OCI-M2 (cell line): ENCODE measurements at regions not wholly inside any gene's neighbourhood (a gene's known extent, or its start where the extent isn't known, plus 50 kb on each side); places are given as distances from the start of the nearest gene placed in this dataset.
"Not testable (repeated sequence)": the region's sequence is repeated elsewhere in the genome, so short reads cannot be mapped to it uniquely, and the experiment has no call there.

Experiments
- DNase-seq: peaks from one replicate; lab custom pipeline; 2025; ENCODE audit not compliant: unreplicated experiment; lab: John Stamatoyannopoulos, UW

DNA sequence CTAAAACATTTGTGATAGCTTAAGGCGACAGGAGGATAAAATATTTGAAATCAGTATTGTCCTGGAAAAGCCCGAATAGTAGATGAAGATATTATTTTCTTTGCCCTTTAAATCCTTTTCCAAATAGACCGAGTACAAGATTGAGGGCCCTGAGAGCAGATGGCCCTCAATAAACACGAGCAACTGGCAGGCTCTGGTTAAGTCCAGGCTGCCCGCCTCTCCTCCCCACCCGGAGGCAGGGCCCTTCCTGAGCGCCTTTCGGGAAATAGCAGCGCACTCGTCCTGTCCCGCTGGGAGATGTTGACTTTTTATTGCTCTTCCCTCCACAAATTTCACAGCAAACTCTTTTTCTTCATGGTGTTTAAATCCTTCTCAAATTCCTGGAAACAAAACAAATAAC, 50.8 kb upstream of the MAX start:
- DNase-seq, result no peak

DNA sequence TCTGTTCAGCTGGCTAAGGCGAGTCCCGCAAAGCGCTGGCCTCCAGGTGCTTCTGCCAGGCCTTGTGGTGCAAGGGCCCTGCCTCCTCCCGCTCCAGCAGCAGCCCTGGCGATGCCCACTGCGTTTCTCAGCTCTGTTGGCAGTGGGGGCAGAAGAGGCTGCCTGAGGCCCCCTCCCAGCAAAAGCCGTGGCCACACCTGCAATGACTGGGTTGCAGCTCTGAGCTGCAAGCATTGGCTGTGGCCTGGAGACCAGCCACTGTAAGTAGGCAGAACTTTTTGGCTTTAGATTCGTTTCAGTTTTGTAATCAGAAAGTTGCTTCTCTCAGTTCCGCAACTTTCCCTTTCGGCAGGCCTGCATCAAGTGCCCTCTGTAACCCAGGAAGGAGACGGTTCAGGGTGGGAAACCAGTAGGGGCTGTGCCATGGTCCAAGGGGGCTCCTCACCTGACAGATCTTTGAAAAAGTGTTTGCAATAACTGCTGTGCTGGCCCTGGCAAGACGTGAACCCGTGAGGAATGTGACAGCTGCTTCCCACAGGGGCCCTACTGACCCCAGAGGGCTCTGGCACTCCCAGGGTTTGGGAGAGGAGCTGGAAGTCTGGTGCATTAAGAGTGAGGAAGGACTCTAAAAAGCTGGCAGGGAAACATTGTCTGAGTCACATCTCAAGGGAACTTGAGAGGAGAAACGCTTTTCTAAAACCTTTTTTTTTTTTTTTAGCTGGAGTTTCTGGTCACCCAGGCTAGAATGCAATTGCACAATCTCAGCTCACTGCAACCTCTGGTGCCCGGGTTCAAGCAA, 54.5 kb upstream of the MAX start:
- no peak for DNase-seq

DNA sequence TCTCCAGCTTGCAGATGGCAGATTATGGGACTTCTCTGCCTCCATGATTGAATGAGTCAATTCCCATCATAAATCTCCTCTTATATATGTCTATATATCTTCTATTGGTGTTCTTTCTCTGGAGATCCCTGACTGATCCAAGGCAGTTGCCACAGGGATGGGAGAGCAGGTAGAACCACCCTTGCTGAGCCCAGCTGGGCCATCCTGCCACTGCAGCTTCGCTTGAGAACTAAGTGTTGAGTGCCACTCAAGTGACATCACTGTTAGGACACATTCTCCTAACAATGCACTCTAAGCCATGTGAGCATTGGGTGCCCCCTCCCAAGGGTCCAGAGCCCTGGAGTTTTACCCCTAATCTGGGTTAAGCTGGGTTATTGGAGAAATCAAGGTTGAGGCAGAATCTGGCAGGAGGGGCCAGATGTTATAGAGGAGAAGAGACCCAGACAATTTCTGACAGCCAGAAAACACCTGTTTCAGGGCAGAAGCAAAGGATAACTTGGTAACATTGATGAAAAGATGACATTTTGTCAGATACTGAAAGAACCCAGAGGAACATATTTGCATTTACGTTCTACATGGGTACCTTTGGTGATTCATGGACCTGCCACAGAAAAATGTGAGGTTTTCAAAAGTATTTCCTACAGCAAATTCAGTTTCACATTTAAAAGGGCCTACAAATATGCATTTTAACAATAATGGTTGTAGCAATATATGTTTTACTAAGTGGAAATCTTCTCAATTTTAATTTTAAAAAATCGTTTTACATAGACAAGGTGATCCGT, 57.2 kb upstream of the MAX start:
- no peak for DNase-seq

DNA sequence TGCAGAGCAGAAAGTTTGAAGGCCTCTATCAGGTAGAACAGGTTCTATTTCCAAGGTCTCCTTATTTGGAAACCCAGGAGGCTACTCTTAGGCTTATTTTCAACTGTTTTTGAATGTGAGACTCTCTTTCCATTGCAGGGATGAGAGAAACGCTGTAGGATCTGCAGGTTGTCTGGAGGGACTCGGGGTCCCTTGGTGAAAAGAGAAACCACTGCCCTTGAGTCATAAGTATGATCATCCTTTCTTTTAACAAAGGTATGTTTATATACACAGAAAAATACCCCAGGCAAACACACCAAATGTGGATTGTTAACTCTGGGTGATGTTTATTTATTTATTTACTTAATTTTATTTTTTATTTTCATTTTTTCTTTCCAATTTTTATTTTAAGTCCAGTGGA, 57.8 kb upstream of the MAX start:
- no peak for DNase-seq

DNA sequence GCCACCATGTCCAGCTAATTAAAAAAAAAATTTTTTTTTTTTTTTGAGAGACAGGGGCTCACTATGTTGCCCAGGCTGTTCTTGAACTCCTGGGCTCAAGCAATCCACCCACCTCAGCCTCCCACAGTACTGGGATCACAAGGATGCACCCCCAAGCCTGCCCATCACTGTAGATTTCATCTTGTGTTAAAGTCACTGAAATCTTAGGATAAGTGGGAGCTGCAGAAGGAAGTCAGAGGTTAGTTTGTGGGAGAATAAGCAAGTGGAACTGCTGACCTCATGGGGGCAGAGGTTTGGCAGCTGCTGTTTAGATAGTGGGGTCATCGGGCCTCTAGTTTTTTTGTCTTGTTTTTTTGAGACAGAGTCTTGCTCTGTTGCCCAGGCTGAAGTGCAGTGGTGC, 59.7 kb upstream of the MAX start:
- no peak for DNase-seq

DNA sequence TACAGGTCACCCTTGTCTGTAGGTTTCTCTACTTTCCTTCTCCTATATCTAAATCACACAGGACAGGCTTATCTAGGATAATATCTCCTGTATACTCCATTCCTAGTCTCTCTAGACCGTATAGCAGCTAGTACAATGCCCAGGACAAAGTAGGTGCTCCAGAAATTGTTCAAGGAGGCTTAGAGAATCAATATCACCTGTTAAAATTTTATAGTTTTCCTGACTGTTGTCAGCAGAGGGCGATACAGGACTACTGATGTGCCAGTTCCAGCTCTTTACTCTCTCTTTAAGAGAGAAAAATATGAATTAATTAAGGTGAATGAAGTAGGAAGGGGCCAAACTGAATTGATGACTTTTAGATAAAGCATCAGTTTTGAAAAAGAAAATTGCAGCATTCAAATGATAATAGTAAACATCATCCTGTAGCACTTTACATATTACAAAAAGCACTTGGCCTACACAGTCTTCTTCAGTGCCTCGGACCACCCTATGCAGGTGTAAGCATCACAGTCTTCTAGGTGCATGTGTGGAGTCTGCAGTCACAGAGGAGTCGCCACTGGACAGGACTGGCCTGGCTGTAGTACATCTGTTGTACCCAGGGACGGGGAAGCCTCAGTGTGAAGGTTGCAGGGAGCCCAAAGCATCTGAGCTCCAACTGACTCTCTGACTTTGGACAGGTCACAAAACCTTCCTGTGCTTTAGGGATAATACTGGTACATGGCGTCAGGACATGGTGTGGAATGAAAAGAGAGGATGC, 61.9 kb upstream of the MAX start:
- no peak for DNase-seq

DNA sequence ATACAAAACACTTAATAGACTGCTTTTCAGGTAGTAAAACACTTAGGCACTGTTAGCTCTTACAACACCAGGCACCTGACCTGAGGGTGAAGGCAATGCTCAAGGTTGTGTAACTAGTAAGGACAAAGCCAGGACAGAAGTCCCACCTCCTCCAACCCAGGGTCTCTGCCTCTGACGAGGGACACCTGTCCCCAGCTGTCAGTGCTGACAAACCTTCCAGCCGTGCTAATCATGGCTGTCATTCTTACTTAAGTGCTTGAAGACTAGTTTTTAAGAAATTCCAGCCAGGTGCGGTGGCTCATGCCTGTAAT, 62.5 kb upstream of the MAX start:
- no peak for DNase-seq

DNA sequence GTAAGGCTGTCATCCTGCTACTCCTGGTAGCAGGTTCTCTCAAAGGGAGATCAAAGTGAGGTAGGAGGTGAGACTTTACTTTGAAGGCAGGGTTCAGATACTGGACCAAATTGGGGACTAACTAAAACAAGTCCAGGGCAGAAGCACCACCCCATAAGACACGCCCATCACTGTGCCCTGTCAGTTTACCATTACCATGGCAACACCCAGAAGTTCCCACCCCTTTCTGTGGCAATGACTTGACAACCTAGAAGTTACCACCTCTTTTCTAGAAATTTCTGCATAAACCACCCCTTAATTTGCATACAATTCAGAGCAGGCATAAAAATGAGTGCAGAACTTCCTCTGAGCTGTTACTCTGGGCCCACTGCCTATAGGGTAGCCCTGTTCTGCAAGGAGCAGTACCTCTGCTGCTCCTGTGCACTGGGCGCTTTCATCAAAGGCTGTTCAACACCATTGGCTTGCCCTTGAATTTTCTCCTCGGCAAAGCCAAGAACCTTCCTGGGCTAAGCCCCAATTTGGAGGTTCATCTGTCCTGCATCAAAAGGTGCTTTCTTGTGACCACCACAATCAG, 64.8 kb upstream of the MAX start:
- DNase-seq, result no peak

DNA sequence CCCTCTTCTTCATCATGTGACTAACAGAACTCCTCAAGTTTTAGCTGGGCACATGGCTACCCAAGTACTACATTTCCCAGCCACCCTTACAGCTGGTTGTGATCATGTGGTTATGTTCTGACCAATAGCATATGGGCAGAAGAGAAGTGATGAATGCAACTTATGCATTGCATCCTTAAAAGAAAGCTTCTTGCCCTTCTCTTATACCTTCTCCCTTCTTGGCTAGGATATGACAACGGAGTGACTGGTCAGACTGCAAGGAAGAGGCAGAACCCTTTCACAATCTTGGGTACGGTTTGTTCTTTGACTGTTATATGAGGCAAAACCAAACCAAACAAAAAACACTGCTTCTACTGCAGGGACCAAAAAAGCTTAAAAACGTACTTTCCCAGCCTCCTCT, 66.5 kb upstream of the MAX start:
- no peak for DNase-seq

DNA sequence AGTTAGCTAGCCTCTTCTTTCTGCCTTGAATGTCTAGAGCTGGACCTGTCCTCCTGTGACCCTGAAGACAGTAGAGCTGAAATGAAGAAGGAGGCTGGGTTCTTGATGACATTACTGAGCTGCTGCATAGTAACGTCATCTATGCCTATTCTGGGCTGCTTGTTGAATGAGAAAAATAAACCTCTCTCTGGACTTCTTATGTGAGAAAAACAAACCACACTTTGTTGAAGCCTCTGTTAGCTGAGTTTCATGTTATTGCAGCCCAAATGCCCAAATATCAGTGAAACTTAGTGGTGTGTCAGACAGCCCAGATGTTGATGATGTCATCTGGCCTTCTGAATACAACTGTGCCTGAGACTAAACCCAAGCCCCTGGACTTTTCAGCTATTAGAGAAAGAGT, 67.0 kb upstream of the MAX start:
- no peak for DNase-seq

DNA sequence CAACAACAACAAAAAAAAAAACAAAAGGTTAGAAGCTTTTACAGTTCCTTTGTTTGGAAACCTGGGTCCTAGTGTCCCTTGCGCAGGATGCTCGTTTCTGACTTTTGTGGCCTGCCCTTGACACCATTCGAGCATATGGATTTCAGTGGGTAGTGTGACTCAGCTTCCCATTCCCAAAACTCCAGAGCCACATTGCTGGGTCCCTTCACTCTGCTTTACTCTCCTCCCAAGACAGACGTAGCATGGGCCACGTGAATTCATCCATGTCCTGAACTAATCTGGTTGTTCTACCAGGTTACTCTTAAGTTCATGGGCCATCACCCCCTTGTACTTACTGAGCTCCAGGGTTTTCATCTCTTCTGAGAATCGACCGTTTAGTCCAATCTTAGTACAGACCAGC, 68.0 kb upstream of the MAX start:
- DNase-seq, result no peak

DNA sequence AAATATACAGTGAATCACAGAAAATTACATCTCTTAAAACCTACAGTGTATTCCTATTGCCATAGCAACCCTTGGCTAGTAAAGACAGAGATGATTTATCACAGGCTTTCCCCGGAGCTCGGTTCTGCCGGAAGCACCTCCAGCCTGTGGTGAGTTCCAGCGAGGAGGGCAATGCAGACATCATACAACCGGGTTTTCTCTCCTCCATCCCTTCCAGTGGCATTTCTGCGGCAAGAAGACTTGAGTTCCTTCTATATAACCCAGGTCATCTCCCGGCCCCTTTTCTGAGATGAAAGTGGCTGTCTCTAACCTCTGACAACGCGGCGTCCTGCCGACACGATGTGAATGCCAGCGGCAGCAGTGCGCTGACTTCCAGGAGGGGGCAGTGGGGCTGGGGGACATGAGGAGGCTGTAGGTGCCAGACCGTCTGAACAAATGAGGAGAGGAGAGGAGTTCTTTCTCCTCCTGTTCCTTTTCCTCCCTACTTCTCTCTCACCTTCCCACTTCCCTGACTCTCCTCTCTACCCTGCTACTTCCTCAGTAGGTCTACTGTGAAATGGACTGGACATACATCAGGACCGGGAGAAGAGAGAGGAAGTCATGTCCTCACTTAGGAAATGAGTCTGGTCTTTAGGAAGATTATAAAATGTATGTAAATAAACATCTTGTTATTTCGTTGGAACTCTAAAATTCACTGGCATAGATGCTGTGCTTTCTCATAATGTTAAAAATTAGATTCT, 68.6 kb upstream of the MAX start:
- DNase-seq, result no peak

DNA sequence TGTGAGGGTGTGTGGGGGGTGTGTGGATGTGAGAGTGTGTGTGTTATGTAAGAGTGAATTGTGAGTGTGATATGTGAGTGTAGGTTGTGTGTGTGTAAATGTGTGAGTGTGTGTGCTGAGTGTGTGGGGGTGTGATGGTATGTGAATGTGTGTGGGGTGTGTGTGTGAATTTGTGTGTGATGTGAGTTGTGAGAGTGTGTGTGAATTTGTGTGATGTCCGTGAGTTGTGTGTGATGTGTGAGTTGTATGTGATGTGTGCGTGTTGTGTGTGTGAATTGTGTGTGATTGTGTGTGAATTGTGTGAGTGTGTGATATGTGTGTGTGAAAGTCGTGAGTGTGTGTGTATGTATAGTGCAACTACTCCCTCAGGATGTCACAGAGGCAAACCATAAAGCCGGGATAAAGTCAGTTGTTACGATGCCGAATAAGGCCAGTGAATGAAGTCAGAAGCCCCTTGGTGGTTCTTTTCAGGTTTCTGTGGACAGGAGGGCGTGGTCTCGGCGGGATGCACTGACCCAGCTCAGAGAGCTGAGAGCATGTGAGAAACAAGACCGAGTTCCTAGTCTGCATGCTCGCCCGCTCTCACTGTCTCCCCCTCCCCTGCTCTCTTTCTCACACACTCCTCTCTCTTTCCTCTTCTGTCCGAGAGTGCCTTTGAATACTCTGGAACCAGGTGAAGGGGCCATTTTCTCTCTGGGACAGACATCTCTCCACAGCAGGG, 71.8 kb upstream of the MAX start:
- no peak for DNase-seq

DNA sequence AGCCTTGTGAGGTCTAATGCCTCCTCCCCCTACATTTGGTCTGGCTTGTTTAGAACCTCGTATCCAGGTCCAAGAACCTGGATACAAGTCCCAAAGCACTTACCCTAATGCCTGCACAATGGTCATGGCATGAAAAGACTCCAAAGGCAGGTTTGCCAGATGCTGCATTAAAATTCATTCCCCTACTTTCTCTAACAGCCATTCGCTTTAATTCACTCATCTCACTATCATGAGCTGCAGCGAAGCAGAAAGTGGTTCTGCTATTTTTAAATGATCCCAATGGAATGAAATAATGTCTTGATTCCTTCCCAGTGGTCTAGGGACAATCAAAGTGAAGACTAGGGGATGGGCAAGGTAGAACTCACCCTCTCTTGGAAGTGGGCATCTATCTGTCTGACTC, 72.5 kb upstream of the MAX start:
- no peak for DNase-seq

DNA sequence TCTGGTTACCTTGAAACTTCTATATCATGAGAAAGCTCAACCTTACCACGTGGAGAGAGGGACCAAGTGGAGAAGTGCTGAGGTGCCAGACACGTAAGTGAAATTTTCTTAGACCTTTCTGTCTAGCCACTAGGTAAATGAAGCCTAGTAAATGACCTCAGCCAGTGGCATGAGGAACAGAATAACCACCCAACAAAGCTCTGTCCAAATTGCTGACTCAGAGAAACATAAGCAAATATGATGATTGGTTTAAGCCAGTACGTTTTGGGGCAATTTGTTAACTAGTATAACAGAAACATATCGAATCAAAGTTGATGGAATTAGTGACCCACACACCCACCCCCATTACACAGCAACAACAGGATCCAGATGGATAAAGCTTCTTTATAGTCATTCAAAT, 75.2 kb upstream of the MAX start:
- no peak for DNase-seq

DNA sequence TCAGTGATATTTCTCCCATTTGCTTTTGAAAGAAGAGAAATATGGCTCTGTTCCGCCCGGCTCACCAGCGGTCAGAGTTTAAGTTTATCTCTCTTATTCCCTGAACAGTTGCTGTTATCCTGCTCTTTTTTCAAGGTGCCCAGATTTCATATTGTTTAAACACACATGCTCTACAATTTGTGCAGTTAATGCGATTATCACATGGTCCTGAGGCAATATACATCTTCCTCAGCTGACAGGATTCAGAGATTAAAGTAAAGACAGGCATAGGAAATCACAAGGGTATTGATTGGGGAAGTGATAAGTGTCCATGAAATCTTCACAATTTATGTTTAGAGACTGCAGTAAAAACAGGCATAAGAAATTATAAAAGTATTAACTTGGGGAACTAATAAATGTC, 76.9 kb upstream of the MAX start:
- DNase-seq, result not testable (repeated sequence)

DNA sequence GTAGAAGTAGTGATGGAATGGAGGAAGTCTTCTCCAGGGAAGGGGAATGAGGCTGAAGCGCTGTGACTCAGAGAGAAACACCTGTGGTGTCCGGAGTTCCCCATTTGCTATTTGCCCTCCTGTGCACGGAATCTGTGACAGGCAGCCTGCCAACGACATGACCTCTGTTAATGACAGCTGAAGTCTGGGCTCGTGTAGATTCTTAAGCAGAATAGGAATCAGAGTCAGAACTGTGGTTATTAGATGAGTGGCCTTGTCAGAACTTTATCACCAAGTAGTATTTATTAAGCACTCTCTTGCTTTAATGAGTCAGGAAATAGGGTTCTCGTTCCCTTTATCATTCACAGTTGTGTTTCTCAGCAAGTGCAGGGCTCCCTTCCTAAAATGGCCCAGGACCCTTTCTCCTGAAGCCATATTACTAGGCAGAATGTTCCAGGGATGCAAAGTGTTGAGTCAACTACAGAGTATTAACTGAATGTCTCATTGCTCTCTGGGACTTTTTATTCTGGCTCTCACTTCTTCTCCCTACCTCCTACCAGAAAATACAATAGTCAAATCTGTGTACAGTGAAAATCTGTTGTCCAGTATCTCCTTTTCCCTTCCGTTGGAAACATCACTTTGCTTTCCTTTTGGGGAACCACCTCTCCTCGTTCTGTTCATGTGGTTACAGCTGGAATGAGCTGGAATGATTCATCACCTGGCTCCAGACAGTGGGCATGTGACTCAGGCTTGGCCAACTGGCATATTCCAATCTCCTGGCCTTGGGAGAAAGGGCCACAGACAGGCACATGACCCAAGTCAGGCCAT, 77.8 kb upstream of the MAX start:
- DNase-seq, result no peak

DNA sequence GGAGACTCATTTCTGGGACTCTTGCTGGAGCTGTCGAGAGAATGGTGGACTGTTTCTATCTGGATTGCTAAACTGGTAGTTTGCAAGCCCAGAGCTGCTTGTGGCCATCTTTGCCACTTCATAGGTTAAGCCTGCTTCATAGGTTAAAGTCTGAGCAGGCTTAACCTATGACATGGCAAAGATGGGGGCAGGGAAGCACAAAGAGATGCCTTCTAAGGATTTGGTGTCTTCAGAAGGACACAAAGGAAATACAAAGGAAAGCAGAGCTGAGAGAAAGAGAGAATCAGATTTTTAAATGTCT, 78.4 kb upstream of the MAX start:
- no peak for DNase-seq

DNA sequence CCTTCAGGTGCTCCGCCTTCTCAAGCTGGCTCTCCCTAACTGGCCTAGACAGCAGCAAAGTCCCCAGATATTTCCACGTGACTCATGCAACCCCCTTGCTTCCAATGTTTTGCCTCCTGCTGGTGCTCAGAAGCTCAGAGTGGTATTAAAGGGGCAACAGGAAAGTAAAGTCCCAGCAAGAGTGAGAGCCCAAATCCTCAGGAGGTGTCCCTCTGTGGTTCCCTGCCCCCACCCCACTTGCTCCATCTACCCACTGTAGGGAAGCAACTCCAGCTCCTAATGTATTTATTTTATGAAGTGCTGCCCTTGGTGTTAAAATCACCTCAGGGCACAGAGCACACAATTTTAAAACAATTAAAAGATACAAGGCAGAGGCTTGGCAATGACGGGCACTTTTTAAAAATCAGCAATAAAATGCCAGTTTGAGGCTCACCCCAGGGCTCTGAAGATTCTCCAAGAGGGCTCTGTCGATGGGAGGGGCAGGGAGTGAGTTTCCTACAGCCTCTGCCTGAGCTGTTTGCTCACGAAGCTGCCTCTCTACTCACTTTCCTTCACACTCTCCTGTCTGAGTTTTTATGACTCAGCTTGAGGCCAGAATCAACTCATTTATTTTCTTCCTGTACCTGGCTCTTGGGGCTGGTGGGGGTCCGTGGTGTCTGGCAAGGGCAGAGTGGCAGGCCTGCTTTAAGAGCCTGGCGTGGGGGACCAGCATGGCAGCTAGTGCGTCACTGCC, 81.9 kb upstream of the MAX start:
- DNase-seq, result no peak
